ENCODE measurements at regions not wholly inside any gene's neighbourhood (a gene's known extent, or its start where the extent isn't known, plus 50 kb on each side); places are given as distances from the start of the nearest gene placed in this dataset.

- DNase-seq, result no peak
These were observed 225.8 kb downstream of the ETS1 start for GRCh38 chr11:128361451-128362020.

GRCh38 chr11:128359515-128359914 is 227.8 kb downstream of the ETS1 start:
- peak; percentile 19 for DNase-seq

- no peak for DNase-seq
These were observed 230.3 kb downstream of the ETS1 start for GRCh38 chr11:128357073-128357472.

GRCh38 chr11:128355558-128355957 is 231.8 kb downstream of the ETS1 start:
- no peak for DNase-seq

GRCh38 chr11:128354476-128354875 is 232.9 kb downstream of the ETS1 start:
- peak; percentile 25 for DNase-seq

GRCh38 chr11:128351168-128351567 is 236.2 kb downstream of the ETS1 start:
- DNase-seq, result no peak

GRCh38 chr11:128349650-128350299 is 237.6 kb downstream of the ETS1 start:
- DNase-seq, result no peak

- peak; percentile 55 for DNase-seq
These were observed 240.6 kb downstream of the ETS1 start for GRCh38 chr11:128346804-128347203.

GRCh38 chr11:128345316-128345715 is 242.0 kb downstream of the ETS1 start:
- no peak for DNase-seq

GRCh38 chr11:128343870-128344269 is 243.5 kb downstream of the ETS1 start:
- DNase-seq, result no peak

GRCh38 chr11:128343135-128343514 is 244.2 kb downstream of the ETS1 start:
- no peak for DNase-seq

- peak; percentile 73 for DNase-seq
These were observed 244.7 kb downstream of the ETS1 start for GRCh38 chr11:128342511-128343134.

- DNase-seq, result no peak
These were observed 245.8 kb downstream of the ETS1 start for GRCh38 chr11:128341280-128342248.

GRCh38 chr11:128339792-128340191 is 247.6 kb downstream of the ETS1 start:
- no peak for DNase-seq

- DNase-seq, result no peak
These were observed 248.5 kb downstream of the ETS1 start for GRCh38 chr11:128338811-128339210.

- DNase-seq, result peak; percentile 39
These were observed 251.2 kb downstream of the ETS1 start for GRCh38 chr11:128336203-128336602.

GRCh38 chr11:128335729-128336128 is 251.6 kb downstream of the ETS1 start:
- no peak for DNase-seq

GRCh38 chr11:128334311-128335044 is 252.9 kb downstream of the ETS1 start:
- DNase-seq, result no peak

GRCh38 chr11:128331317-128331716 is 256.0 kb downstream of the ETS1 start:
- no peak for DNase-seq

GRCh38 chr11:128330203-128330602 is 257.2 kb downstream of the ETS1 start:
- DNase-seq, result no peak

- no peak for DNase-seq
These were observed 258.3 kb downstream of the ETS1 start for GRCh38 chr11:128328955-128329551.

- DNase-seq, result no peak
These were observed 260.1 kb downstream of the ETS1 start for GRCh38 chr11:128327274-128327673.
